ENCODE measurements at regions not wholly inside any gene's neighbourhood (a gene's known extent, or its start where the extent isn't known, plus 50 kb on each side); places are given as distances from the start of the nearest gene placed in this dataset.

DNA sequence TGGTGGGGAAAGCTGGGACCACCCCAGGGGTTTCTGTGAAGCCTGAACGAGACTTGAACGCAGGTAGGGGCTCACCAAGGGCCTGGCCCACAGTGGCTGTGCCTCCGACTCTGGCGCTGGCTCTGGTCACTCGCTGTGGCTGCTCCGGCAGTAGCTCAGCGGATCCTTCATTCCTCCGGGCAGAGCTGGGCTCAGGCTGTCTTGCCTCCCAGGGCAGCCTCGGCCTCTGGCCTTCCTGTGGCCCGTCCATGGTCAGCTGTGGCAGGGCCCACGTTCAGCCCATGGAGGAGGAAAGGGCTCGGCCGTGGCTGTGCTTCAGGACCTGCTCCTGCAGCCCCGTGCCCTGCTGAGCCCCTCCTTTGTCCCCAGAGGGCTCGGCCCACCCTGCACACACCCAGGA lies 162.9 kb upstream of the C1orf174 start:
- TF ChIP-seq, protein P1, sequence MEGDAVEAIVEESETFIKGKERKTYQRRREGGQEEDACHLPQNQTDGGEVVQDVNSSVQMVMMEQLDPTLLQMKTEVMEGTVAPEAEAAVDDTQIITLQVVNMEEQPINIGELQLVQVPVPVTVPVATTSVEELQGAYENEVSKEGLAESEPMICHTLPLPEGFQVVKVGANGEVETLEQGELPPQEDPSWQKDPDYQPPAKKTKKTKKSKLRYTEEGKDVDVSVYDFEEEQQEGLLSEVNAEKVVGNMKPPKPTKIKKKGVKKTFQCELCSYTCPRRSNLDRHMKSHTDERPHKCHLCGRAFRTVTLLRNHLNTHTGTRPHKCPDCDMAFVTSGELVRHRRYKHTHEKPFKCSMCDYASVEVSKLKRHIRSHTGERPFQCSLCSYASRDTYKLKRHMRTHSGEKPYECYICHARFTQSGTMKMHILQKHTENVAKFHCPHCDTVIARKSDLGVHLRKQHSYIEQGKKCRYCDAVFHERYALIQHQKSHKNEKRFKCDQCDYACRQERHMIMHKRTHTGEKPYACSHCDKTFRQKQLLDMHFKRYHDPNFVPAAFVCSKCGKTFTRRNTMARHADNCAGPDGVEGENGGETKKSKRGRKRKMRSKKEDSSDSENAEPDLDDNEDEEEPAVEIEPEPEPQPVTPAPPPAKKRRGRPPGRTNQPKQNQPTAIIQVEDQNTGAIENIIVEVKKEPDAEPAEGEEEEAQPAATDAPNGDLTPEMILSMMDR (IDR thresholded peaks at IDR 0.05; ENCODE audit: low read depth, low read length): no peak
- H3K4me3 ChIP-seq (ENCODE audit: low read depth, low read length): no peak overlapping the region

DNA sequence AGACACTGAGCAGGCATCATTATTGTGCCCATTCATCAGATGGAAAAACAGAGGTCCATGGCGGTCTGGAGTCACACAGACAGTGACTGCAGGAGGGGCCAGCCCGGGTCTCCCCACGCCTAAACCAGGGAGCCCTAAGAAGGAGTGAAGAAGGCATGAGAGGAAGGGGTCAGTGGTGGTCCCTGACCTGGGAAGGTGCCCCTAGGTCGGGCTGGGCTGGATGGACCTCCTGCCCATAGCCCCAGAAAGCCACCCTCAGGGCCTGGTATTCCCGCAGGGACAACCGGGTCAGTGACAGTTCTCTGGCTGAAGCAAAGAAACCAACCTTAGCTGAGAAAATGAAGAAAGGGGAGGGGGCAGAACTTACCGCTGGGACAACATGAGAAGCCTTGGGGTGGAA lies 163.4 kb upstream of the C1orf174 start:
- no peak overlapping the region for H3K4me3 ChIP-seq (ENCODE audit: low read depth, low read length)
- TF ChIP-seq, protein P1 (IDR thresholded peaks at IDR 0.05; ENCODE audit: low read depth, low read length): no peak

DNA sequence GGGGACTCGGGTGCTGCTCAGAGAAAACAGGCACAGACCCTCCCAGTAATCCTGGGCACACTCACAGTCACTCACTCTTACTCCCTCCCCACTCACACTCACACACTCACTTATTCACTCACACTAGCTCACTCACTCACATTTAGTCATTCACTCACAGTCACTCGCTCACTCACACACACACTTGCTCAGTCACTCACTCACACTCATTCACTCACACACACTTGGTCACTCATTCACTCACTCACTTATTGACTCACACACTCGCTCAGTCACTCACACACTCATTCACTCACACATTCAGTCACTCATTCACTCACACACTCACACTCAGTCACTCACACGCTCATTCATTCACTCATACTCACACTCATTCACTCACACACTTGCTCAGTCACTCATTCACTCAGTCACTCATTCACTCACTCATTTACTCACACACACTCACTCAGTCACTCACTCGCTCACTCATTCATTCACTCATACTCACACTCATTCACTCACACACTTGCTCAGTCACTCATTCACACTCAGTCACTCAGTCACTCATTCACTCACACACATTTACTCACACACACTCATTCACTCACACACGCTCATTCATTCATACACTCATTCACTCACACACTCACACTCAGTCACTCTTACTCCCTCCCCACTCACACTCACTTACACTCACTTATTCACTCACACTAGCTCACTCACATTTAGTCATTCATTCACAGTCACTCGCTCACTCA lies 164.2 kb upstream of the C1orf174 start:
- TF ChIP-seq, protein P1 (IDR thresholded peaks at IDR 0.05; ENCODE audit: low read depth, low read length): no peak
- H3K4me3 ChIP-seq (ENCODE audit: low read depth, low read length): no peak overlapping the region

DNA sequence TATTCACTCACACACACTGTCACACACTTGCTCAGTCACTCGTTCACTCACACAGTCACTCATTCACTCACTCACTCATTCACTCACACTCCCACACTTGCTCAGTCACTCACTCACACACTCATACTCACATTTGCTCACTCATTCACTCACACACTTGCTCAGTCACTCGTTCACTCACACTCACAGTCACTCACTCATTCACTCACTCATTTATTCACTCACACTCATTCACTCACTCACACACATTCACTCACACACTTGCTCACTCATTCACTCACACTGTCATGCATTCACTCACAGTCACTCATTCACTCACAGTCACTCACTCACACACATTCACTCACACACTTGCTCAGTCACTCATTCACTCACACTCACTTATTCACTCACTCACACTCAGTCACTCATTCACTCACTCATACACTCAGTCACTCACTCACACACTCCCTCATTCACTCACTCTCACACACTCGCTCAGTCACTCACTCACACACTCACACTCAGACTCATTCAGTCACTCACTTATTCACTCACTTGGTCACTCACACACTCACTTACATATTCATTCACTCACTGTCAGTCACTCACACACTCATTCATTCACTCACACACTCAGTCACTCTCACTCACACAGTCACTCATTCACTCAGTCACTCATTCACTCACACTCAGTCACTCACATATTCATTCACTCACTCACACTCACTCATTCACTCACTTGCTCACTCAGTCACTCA lies 167.0 kb upstream of the C1orf174 start:
- no peak overlapping the region for H3K4me3 ChIP-seq (ENCODE audit: low read depth, low read length)
- TF ChIP-seq, protein P1 (IDR thresholded peaks at IDR 0.05; ENCODE audit: low read depth, low read length): no peak

DNA sequence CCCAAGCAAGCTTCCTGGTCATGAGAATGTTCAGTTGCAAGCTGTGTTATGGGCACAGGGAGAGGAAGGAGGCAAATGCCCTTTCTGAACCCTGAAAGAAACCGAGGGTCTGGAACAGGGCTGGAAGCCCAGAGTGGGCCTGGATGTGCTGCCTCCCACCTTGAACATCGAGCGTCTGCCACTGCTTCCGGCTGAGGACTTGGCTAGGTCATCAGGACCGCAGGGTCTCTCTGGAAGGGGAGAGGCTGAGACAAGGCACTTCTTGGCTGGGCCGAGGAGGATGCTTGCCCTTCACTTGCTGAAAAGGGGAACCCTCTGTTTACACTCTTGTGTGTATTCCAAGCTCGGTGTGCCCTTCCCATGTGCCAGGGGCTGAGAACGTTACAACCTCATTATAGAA lies 168.0 kb upstream of the C1orf174 start:
- TF ChIP-seq, protein P1 (IDR thresholded peaks at IDR 0.05; ENCODE audit: low read depth, low read length): no peak
- no peak overlapping the region for H3K4me3 ChIP-seq (ENCODE audit: low read depth, low read length)

DNA sequence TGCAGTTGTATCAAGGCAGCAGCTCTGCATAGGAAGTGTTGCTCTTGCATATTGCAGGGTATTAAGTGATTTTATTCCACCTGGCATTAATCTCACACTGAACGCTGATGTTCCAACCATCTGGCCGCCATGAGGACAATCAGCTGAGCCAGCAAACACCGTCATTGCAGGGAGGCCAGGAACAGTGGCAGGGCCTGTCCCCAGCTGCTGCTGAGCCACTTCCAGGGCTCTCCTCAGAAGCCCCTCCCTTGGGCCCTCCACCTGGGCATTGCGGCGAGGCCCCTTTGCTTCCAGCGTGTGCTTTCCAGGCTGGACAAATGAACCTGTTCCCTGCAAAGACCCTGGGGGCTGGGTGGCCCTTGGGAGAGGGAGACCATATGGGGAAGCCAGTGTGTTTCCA lies 171.6 kb upstream of the C1orf174 start:
- H3K4me3 ChIP-seq (ENCODE audit: low read depth, low read length): no peak overlapping the region
- TF ChIP-seq, protein P1 (IDR thresholded peaks at IDR 0.05; ENCODE audit: low read depth, low read length): no peak

DNA sequence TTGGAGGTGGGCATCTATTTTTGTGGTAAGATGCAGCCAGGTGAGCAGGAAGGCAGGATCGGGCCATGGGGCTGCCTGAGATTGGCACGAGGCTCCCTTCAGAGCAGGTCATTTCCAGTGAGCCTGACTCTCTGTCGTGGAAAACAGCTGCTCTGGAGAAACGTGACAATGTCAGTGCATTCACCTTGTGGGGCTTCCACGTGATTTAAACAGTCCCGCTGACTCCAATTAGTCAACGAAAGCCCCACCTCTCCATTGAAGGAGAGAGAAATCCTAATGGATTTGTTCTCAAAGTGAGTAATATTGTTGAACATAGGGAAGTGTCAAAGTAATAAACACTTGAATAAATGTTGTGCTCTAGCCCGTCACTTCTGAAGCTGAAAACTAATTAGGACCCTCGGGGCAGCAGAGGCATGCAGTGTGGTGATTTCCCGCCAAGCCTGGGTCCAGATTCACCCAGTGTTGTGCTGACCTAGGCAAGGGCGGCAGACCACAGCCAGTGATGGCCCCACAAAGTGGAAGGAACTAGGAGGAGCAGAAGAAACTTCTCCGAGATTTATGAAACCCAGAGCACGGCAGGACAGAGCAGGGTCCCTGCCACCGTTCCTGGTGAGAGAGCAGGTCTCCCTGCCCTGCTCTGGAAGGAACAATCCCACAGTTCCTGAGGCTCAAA lies 172.5 kb upstream of the C1orf174 start:
- H3K4me3 ChIP-seq (ENCODE audit: low read depth, low read length): no peak overlapping the region
- TF ChIP-seq, protein P1 (IDR thresholded peaks at IDR 0.05; ENCODE audit: low read depth, low read length): no peak
